ENCODE measurements at regions not wholly inside any gene's neighbourhood (a gene's known extent, or its start where the extent isn't known, plus 50 kb on each side); places are given as distances from the start of the nearest gene placed in this dataset.

DNA sequence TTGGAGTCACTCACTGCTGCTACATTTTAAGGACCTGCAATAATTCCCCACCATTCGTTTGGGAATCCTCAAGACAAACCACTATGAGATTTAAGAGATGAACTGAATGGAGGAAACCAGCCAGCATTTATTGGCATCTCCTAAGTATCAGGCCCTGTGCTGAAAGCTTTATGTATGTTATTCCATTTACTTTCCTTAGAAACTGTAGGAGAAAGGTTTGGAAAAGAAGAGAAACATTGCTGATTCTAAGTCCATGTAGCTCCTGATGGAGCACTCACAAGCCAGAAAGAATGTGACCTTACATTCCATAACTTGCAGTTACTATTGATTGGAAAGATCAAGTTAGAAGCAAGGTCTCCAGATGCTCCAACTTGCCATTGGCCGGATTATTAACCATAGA lies 267.4 kb downstream of the GAS1 start:
- no peak overlapping the region for H3K4me3 ChIP-seq
- no peaks in the 10 kb centered on the region for H3K36me3 ChIP-seq
- DNase-seq (ENCODE audit: low spot score) (no peak), ATAC-seq (ENCODE audit: insufficient number of reproducible peaks, low FRiP score, low read depth) (no peak)
- H3K9me3 ChIP-seq, result no peaks in the 10 kb centered on the region
- TF ChIP-seq, protein P1, sequence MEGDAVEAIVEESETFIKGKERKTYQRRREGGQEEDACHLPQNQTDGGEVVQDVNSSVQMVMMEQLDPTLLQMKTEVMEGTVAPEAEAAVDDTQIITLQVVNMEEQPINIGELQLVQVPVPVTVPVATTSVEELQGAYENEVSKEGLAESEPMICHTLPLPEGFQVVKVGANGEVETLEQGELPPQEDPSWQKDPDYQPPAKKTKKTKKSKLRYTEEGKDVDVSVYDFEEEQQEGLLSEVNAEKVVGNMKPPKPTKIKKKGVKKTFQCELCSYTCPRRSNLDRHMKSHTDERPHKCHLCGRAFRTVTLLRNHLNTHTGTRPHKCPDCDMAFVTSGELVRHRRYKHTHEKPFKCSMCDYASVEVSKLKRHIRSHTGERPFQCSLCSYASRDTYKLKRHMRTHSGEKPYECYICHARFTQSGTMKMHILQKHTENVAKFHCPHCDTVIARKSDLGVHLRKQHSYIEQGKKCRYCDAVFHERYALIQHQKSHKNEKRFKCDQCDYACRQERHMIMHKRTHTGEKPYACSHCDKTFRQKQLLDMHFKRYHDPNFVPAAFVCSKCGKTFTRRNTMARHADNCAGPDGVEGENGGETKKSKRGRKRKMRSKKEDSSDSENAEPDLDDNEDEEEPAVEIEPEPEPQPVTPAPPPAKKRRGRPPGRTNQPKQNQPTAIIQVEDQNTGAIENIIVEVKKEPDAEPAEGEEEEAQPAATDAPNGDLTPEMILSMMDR (IDR thresholded peaks at IDR 0.05), result no peak
- H3K4me1 ChIP-seq (ENCODE audit: control insufficient read depth in 1 of 2, low read depth in 2 of 2), result peaks cover 3 to 9% of the 10 kb centered on the region in 2 donors
- H3K27me3 ChIP-seq (replicated peaks; ENCODE audit: insufficient read depth), result no peaks in the 10 kb centered on the region
- no peak overlapping the region for H3K27ac ChIP-seq

DNA sequence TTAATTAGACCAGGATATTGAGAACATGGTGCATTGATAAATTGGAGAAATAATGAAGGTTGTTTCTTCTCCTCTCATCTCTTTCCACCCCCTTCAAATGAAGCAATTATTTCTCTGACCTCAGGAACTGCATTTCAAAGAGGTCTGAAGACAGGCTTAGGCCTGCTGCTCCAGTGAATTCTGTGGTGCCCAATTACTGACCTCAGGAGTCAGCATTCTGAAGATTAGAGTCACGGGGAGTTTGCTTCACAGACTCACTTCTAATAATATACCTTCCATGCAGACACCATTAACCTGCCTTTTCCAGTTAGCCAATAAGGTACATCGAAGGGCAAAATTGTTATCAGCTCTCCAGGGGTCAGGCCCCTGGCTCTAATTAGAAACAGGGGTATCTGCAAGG lies 270.9 kb downstream of the GAS1 start:
- Histone ChIP-seq H3K36me3 (no peaks in the 10 kb centered on the region), H3K4me1 (ENCODE audit: control insufficient read depth in 1 of 2, low read depth in 2 of 2) (no peaks in the 10 kb centered on the region), H3K27me3 (replicated peaks; ENCODE audit: insufficient read depth) (no peaks in the 10 kb centered on the region), H3K9me3 (no peaks in the 10 kb centered on the region), H3K27ac (no peak overlapping the region), H3K4me3 (no peak overlapping the region)
- ATAC-seq (ENCODE audit: insufficient number of reproducible peaks, low FRiP score, low read depth) (no peak), DNase-seq (ENCODE audit: low spot score) (no peak)
- TF ChIP-seq, protein P1 (IDR thresholded peaks at IDR 0.05), result no peak

DNA sequence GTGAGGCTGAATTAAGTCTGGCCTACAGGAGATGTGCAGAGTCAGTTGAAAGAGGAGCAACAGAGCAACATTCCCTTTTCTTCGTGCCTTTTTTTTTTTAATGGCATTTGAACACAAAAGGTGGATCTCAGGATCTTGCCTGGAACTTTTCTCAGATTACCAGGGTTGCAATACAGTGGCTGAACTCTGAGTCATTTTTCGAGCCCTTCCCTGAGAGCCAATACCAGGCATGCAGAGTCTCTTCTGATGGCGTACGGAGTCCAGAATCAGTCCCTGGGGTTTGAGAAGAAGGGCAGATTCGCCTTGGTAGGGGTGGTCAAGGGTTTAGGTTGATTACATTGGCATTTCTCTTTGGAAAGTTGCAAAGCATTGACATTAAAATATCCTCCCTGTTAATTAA lies 271.5 kb downstream of the GAS1 start:
- no peaks in the 10 kb centered on the region for H3K36me3 ChIP-seq
- H3K9me3 ChIP-seq, result peaks cover 3% of the 10 kb centered on the region
- H3K4me3 ChIP-seq, result no peak overlapping the region
- no peak overlapping the region for H3K27ac ChIP-seq
- TF ChIP-seq, protein P1 (IDR thresholded peaks at IDR 0.05), result no peak
- no peak for ATAC-seq (ENCODE audit: insufficient number of reproducible peaks, low FRiP score, low read depth)
- H3K4me1 ChIP-seq (ENCODE audit: control insufficient read depth in 1 of 2, low read depth in 2 of 2), result no peaks in the 10 kb centered on the region
- H3K27me3 ChIP-seq (replicated peaks; ENCODE audit: insufficient read depth), result no peaks in the 10 kb centered on the region
- no peak for DNase-seq (ENCODE audit: low spot score)

DNA sequence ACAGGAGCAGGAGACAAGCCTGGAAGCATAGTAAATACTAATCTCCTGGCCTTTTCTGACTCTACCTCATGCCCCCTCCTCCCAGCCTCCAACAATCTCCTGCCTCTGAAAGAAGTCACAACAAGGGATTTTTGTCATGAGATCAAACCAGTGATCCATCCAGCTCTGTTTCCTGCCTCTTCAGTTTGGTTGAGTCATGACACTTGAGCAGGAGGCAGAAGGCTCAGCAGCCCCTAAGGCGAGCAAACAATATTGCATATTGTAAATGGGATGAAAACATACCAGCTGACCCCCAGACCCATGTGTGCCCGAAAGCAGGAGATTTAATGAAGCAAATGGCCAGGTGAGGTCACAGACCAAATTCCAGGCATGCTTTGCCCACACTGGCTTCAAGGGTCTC lies 272.8 kb downstream of the GAS1 start:
- Histone ChIP-seq H3K4me1 (ENCODE audit: control insufficient read depth in 1 of 2, low read depth in 2 of 2) (peaks cover 0 to 4% of the 10 kb centered on the region in 2 donors), H3K27me3 (replicated peaks; ENCODE audit: insufficient read depth) (no peaks in the 10 kb centered on the region), H3K4me3 (no peak overlapping the region), H3K9me3 (peaks cover 6% of the 10 kb centered on the region), H3K36me3 (no peaks in the 10 kb centered on the region), H3K27ac (no peak overlapping the region)
- DNase-seq (ENCODE audit: low spot score) (no peak), ATAC-seq (ENCODE audit: insufficient number of reproducible peaks, low FRiP score, low read depth) (no peak)
- TF ChIP-seq, protein P1 (IDR thresholded peaks at IDR 0.05), result no peak

DNA sequence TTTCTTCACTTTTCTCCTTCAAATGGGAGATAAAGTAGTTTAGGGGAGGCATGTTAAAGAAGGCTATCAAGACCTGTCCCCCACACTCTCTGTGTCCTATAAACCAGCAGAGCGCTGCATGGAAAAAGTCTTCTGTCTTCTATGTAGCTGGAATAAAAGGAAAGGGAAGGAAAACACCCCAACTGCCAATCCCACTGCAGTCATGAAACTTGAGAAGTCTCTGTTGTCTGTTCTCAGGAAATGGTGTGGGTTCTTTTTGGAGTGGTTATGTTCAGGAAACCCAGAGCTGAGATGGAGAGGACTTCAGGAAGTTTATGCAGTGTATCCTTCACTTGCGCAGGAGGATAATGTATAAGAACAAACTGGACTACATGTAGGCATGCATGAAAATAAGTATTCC lies 274.3 kb downstream of the GAS1 start:
- Histone ChIP-seq H3K27ac (no peak overlapping the region), H3K4me3 (no peak overlapping the region), H3K4me1 (ENCODE audit: control insufficient read depth in 1 of 2, low read depth in 2 of 2) (peaks cover 0 to 8% of the 10 kb centered on the region in 2 donors), H3K9me3 (peaks cover 6% of the 10 kb centered on the region), H3K27me3 (replicated peaks; ENCODE audit: insufficient read depth) (no peaks in the 10 kb centered on the region), H3K36me3 (no peaks in the 10 kb centered on the region)
- no peak for ATAC-seq (ENCODE audit: insufficient number of reproducible peaks, low FRiP score, low read depth)
- DNase-seq (ENCODE audit: low spot score), result no peak
- TF ChIP-seq, protein P1 (IDR thresholded peaks at IDR 0.05), result no peak

Measured in thoracic aorta (tissue), 2 donors.